ENCODE measurements at regions not wholly inside any gene's neighbourhood (a gene's known extent, or its start where the extent isn't known, plus 50 kb on each side); places are given as distances from the start of the nearest gene placed in this dataset.

DNA sequence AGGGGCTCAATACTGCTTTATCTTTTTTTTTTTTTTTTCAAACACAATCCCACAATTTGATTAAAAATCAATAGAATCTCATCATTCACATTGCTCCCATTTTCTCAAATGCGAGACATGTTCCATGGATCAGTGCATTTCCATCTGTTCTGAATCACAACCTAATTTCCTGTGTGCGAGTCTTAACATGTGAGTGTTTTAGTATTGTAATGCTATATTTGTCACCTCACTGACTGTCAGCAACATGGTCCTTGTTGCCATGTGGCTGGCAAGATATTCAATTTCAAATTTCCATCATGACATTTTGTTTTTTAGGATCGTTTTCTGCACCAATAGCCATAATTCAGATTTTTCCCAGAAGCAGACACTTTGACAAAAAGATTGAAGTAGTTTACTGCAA, 233.2 kb upstream of the PRDM9 start:
- Histone ChIP-seq H3K4me1 (no peaks in the 10 kb centered on the region), H3K9me3 (no peaks in the 10 kb centered on the region), H3K27me3 (replicated peaks; ENCODE audit: control insufficient read depth, insufficient read depth, low read length) (no peaks in the 10 kb centered on the region), H3K36me3 (ENCODE audit: control insufficient read depth, insufficient read depth, low read length) (no peaks in the 10 kb centered on the region), H3K4me3 (ENCODE audit: low read depth, low read length) (no peak overlapping the region)
- ChIA-PET POLR2A (no interaction called here), CTCF (no interaction called here)
- DNase-seq = no peak
- Mint-ChIP-seq H3K4me1 (ENCODE audit: low read depth, unreplicated experiment) (no peaks in the 10 kb centered on the region), H3K4me3 (ENCODE audit: unreplicated experiment) (no peak overlapping the region), H3K9me3 (ENCODE audit: unreplicated experiment) (no peaks in the 10 kb centered on the region), H3K36me3 (ENCODE audit: insufficient read depth, unreplicated experiment) (no peaks in the 10 kb centered on the region), H3K27ac (ENCODE audit: unreplicated experiment) (no peak overlapping the region), H3K27me3 (ENCODE audit: insufficient read depth, unreplicated experiment) (no peaks in the 10 kb centered on the region)
- intact Hi-C loops (cut with micrococcal nuclease; ENCODE audit: unreplicated experiment) = no loop called here
- BruUV-seq (replicated peaks) = no TSS peak
- TF ChIP-seq, protein P1, sequence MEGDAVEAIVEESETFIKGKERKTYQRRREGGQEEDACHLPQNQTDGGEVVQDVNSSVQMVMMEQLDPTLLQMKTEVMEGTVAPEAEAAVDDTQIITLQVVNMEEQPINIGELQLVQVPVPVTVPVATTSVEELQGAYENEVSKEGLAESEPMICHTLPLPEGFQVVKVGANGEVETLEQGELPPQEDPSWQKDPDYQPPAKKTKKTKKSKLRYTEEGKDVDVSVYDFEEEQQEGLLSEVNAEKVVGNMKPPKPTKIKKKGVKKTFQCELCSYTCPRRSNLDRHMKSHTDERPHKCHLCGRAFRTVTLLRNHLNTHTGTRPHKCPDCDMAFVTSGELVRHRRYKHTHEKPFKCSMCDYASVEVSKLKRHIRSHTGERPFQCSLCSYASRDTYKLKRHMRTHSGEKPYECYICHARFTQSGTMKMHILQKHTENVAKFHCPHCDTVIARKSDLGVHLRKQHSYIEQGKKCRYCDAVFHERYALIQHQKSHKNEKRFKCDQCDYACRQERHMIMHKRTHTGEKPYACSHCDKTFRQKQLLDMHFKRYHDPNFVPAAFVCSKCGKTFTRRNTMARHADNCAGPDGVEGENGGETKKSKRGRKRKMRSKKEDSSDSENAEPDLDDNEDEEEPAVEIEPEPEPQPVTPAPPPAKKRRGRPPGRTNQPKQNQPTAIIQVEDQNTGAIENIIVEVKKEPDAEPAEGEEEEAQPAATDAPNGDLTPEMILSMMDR (IDR thresholded peaks at IDR 0.05; ENCODE audit: insufficient read depth in 1 of 2, low read depth in 1 of 2, low read length in 1 of 2, severe bottlenecking in 1 of 2, unreplicated experiment in 1 of 2) = no peak

DNA sequence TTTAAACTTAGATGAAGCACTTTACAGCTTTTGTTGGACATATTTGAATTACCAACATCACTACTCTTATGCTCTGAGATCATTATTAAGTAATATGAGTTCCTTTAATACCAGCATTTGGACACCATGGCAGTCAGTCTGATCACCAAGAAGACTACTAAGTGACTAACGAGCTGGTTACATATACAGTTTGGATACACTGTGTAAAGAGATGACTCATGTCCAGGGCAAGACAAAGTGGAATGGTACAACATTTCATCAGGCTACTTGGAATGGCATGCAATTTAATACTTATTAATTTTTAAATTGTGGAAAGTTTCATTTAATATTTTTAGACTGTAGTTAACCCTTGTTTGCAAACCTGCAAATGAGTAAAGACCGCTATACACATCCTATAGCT, 237.4 kb upstream of the PRDM9 start:
- no peaks in the 10 kb centered on the region for H3K9me3 Mint-ChIP-seq (ENCODE audit: unreplicated experiment)

DNA sequence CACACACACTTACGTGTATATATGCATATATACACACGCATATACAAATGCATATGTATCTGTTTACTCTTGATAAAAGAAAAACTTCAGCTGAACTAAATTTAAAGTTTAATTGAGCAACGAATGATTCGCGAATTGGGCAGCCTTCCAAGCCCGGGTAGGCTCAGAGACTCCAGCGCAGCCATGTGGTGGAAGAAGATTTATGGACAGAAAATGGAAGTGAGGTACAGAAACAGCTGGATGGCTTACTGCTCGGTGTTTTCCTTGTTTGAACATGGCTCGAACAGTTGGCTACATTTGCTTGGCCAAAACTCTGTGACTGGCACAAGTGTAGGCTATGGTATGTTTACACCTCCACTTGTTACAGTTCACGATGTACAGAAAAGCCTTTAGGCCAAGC, 239.3 kb upstream of the PRDM9 start:
- Mint-ChIP-seq H3K27me3 (ENCODE audit: insufficient read depth, unreplicated experiment) (no peaks in the 10 kb centered on the region), H3K27ac (ENCODE audit: unreplicated experiment) (no peak overlapping the region), H3K4me3 (ENCODE audit: unreplicated experiment) (no peak overlapping the region), H3K4me1 (ENCODE audit: low read depth, unreplicated experiment) (no peaks in the 10 kb centered on the region), H3K9me3 (ENCODE audit: unreplicated experiment) (no peaks in the 10 kb centered on the region), H3K36me3 (ENCODE audit: insufficient read depth, unreplicated experiment) (no peaks in the 10 kb centered on the region)
- Histone ChIP-seq H3K9me3 (no peaks in the 10 kb centered on the region), H3K27me3 (replicated peaks; ENCODE audit: control insufficient read depth, insufficient read depth, low read length) (no peaks in the 10 kb centered on the region), H3K4me3 (ENCODE audit: low read depth, low read length) (no peak overlapping the region), H3K36me3 (ENCODE audit: control insufficient read depth, insufficient read depth, low read length) (no peaks in the 10 kb centered on the region), H3K4me1 (no peaks in the 10 kb centered on the region)
- intact Hi-C loops (cut with micrococcal nuclease; ENCODE audit: unreplicated experiment) = no loop called here
- DNase-seq = no peak
- ChIA-PET POLR2A (no interaction called here), CTCF (interaction anchor here (1.1 kb wide), 1 partner anchor 59 kb away, joined by 3 read pairs; no protein-coding TSS in a partner anchor)
- TF ChIP-seq, protein P1 (IDR thresholded peaks at IDR 0.05; ENCODE audit: insufficient read depth in 1 of 2, low read depth in 1 of 2, low read length in 1 of 2, severe bottlenecking in 1 of 2, unreplicated experiment in 1 of 2) = no peak
- no TSS peak for BruUV-seq (replicated peaks)

More for the DNA sequence above, 237.4 kb upstream of the PRDM9 start:
- ChIA-PET CTCF (no interaction called here), POLR2A (no interaction called here)
- no peak overlapping the region for H3K4me3 Mint-ChIP-seq (ENCODE audit: unreplicated experiment)
- Histone ChIP-seq H3K36me3 (ENCODE audit: control insufficient read depth, insufficient read depth, low read length) (no peaks in the 10 kb centered on the region), H3K4me1 (no peaks in the 10 kb centered on the region), H3K4me3 (ENCODE audit: low read depth, low read length) (no peak overlapping the region), H3K27me3 (replicated peaks; ENCODE audit: control insufficient read depth, insufficient read depth, low read length) (no peaks in the 10 kb centered on the region), H3K9me3 (no peaks in the 10 kb centered on the region)
- TF ChIP-seq, protein P1 (IDR thresholded peaks at IDR 0.05; ENCODE audit: insufficient read depth in 1 of 2, low read depth in 1 of 2, low read length in 1 of 2, severe bottlenecking in 1 of 2, unreplicated experiment in 1 of 2) = no peak
- H3K4me1 Mint-ChIP-seq (ENCODE audit: low read depth, unreplicated experiment) = no peaks in the 10 kb centered on the region
- BruUV-seq (replicated peaks) = no TSS peak
- intact Hi-C loops (cut with micrococcal nuclease; ENCODE audit: unreplicated experiment) = no loop called here
- H3K27me3 Mint-ChIP-seq (ENCODE audit: insufficient read depth, unreplicated experiment) = no peaks in the 10 kb centered on the region
- H3K36me3 Mint-ChIP-seq (ENCODE audit: insufficient read depth, unreplicated experiment) = no peaks in the 10 kb centered on the region
- no peak for DNase-seq
- H3K27ac Mint-ChIP-seq (ENCODE audit: unreplicated experiment) = no peak overlapping the region

Data from Caco-2 (cell line).